HL-60 (cell line): ENCODE measurements at regions not wholly inside any gene's neighbourhood (a gene's known extent, or its start where the extent isn't known, plus 50 kb on each side); places are given as distances from the start of the nearest gene placed in this dataset.

ENCODE experiments used
- DNase-seq, 2 experiments: peaks; one replicate each; pipeline ENCODE4 v3.0.0-alpha.2; 2010 to 2020; ENCODE audit warnings: low read depth in 1 of 2, low spot score in 1 of 2
- H3K27ac ChIP-seq: fragments of 250-450 bp; sonication (Bioruptor Pico); replicated peaks from 2 replicates; pipeline ENCODE4 v1.5.1; 2020; ENCODE audit warnings: mild to moderate bottlenecking, moderate library complexity
- H3K27me3 ChIP-seq: fragments of 250-450 bp; sonication (Bioruptor Pico); 2 replicates; pipeline ENCODE4 v1.5.1; 2021; ENCODE audit warnings: mild to moderate bottlenecking, moderate library complexity; ENCODE audit not compliant: insufficient read depth, poor library complexity, severe bottlenecking
- H3K4me3 ChIP-seq: replicated peaks from 2 replicates; pipeline ENCODE4 v1.5.1; 2011; ENCODE audit warnings: mild to moderate bottlenecking, control low read depth, low read length; ENCODE audit not compliant: insufficient read depth
- GABPA ChIP-seq: IDR thresholded peaks from 2 replicates; pipeline ENCODE4 v1.6.1; 2012; ENCODE audit warnings: low read depth
- POLR2AphosphoS5 ChIP-seq: IDR thresholded peaks from 2 replicates; pipeline ENCODE4 v1.6.1; 2012; ENCODE audit warnings: low read depth
- SPI1 ChIP-seq: IDR thresholded peaks from 2 replicates; pipeline ENCODE4 v1.6.1; 2012; ENCODE audit warnings: low read depth, mild to moderate bottlenecking, borderline replicate concordance
- TF ChIP-seq, protein P1 (sequence below): IDR thresholded peaks from one replicate; pipeline ENCODE4 v1.5.1; 2011; ENCODE audit warnings: low read length, control low read depth, inconsistent platforms; ENCODE audit not compliant: insufficient read depth
- TF ChIP-seq, protein P2 (sequence below): IDR thresholded peaks from 2 replicates; pipeline ENCODE4 v1.6.1; 2012; ENCODE audit warnings: low read depth; ENCODE audit not compliant: insufficient replicate concordance

DNA sequence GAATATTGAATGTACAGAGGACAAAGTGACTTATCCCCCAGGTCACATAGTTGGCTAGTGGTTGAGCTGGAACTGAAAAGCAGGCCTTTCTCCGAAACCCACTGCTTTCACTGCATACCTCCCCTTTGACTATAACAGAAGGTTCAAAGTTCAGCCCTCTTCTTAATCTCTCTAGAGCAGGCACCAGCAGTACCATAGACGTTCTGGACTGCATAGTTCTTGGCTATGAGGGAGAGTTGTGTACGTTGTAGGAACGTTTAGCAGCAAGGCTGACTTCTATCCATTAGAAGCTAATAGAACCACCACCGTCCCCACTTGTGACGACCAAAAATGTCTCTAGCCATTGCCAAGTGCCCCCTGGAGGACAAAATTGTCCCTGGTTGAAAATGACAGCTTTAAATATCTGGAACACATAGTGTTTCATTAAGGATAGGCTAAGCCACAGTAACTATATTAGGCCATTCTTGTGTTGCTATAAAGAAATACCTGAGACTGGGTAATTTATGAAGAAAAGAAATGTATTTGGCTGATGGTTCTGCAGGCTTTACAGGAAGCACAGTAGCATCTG is 123.8 kb upstream of the MTHFD1L start:
- DNase-seq: no peak
- Histone ChIP-seq H3K27me3 (no peaks in the 10 kb centered on the region), H3K4me3 (no peak overlapping the region), H3K27ac (no peak overlapping the region)
- no peak for TF ChIP-seq SPI1
- TF ChIP-seq, protein P1, sequence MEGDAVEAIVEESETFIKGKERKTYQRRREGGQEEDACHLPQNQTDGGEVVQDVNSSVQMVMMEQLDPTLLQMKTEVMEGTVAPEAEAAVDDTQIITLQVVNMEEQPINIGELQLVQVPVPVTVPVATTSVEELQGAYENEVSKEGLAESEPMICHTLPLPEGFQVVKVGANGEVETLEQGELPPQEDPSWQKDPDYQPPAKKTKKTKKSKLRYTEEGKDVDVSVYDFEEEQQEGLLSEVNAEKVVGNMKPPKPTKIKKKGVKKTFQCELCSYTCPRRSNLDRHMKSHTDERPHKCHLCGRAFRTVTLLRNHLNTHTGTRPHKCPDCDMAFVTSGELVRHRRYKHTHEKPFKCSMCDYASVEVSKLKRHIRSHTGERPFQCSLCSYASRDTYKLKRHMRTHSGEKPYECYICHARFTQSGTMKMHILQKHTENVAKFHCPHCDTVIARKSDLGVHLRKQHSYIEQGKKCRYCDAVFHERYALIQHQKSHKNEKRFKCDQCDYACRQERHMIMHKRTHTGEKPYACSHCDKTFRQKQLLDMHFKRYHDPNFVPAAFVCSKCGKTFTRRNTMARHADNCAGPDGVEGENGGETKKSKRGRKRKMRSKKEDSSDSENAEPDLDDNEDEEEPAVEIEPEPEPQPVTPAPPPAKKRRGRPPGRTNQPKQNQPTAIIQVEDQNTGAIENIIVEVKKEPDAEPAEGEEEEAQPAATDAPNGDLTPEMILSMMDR: peak; percentile 15

DNA sequence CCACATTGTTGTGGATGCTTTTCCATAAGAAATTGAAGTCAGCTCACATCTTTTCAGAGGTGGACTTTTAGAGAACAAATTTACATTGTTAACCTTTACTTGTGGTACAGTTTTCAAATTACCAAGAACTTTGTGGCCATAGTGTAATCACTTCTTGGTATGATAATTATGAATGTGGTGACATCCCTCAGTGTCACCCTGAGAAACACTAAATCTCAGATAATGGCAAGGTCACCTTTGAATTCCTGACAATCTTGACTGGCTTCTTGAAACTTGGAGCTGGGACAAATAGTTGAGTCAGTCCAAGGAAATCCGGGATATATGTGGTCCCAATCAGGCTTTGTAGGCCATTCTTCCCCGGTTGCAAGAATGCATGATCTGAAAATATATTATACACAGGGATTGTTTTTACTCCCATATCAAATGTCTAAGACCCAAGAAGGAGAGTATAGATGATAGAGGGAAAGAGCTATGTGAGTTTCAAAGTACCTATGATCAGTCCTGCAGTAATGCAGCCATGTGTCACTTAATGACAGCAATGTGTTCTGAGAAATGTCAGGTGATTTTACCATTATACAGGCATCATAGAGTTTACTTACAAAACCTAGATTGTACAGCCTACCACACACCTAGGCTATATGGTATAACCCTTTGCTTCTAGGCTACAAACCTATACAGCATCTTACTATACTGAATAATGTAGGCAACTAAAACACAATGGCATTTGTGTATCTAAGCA is 120.8 kb upstream of the MTHFD1L start:
- H3K27me3 ChIP-seq: no peaks in the 10 kb centered on the region
- TF ChIP-seq GABPA (no peak), POLR2AphosphoS5 (no peak), SPI1 (no peak)
- TF ChIP-seq, protein P2, sequence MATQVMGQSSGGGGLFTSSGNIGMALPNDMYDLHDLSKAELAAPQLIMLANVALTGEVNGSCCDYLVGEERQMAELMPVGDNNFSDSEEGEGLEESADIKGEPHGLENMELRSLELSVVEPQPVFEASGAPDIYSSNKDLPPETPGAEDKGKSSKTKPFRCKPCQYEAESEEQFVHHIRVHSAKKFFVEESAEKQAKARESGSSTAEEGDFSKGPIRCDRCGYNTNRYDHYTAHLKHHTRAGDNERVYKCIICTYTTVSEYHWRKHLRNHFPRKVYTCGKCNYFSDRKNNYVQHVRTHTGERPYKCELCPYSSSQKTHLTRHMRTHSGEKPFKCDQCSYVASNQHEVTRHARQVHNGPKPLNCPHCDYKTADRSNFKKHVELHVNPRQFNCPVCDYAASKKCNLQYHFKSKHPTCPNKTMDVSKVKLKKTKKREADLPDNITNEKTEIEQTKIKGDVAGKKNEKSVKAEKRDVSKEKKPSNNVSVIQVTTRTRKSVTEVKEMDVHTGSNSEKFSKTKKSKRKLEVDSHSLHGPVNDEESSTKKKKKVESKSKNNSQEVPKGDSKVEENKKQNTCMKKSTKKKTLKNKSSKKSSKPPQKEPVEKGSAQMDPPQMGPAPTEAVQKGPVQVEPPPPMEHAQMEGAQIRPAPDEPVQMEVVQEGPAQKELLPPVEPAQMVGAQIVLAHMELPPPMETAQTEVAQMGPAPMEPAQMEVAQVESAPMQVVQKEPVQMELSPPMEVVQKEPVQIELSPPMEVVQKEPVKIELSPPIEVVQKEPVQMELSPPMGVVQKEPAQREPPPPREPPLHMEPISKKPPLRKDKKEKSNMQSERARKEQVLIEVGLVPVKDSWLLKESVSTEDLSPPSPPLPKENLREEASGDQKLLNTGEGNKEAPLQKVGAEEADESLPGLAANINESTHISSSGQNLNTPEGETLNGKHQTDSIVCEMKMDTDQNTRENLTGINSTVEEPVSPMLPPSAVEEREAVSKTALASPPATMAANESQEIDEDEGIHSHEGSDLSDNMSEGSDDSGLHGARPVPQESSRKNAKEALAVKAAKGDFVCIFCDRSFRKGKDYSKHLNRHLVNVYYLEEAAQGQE: no peak
- TF ChIP-seq, protein P1: no peak
- DNase-seq: no peak
- no peak overlapping the region for H3K27ac ChIP-seq
- no peak overlapping the region for H3K4me3 ChIP-seq

DNA sequence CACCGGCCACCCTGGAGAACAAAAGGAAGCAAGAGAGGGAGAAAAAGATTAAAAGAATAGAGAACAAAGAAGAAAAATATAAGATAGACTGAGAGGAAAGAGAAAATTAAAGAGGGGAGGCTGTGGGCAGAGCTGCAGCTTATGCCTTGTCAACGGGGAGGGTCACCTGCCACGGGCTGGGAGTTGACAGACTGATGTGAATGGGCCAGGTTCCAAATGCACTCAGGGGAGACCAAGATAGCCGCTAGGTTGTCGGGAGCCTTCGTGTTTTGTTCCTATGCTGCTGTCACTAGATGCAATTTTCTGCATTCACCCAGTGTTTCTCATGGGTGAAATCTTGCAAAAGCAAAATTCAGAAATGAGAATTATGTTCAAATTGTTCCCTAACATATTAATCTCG is 119.6 kb upstream of the MTHFD1L start:
- TF ChIP-seq POLR2AphosphoS5: no peak
- TF ChIP-seq GABPA: no peak
- TF ChIP-seq, protein P2: no peak
- no peak overlapping the region for H3K27ac ChIP-seq
- no peak overlapping the region for H3K4me3 ChIP-seq
- no peaks in the 10 kb centered on the region for H3K27me3 ChIP-seq
- DNase-seq: no peak

DNA sequence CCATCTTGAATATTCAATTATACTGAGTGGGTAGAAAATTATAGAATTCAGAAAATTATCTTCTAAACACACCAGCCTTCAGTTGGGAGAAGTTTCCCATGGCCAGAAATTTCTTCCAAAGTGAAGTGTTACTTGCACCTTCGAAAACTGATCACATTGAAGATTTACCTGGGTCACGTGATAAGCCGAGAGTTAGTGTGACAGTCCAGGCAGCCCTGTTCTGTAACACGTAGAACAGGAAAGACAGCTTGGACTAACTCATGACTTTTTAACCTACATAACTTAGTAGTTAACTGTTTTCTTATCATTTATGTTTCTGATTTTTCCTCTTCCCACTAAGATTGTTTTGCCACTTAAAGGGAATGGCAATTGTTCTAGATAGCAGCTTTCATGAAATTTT is 118.3 kb upstream of the MTHFD1L start:
- Histone ChIP-seq H3K27me3 (no peaks in the 10 kb centered on the region), H3K27ac (no peak overlapping the region), H3K4me3 (no peak overlapping the region)
- TF ChIP-seq, protein P1: no peak
- TF ChIP-seq GABPA (no peak), POLR2AphosphoS5 (no peak), SPI1 (no peak)
- TF ChIP-seq, protein P2: no peak
- no peak for DNase-seq
